NCI-H2227 treated with DMSO at 0.1 percent for 48 hours (cell line): ENCODE measurements at regions not wholly inside any gene's neighbourhood (a gene's known extent, or its start where the extent isn't known, plus 50 kb on each side); places are given as distances from the start of the nearest gene placed in this dataset.

Source experiments
- DNase-seq: peaks from one replicate; lab custom pipeline; 2025; lab: John Stamatoyannopoulos, UW

DNA sequence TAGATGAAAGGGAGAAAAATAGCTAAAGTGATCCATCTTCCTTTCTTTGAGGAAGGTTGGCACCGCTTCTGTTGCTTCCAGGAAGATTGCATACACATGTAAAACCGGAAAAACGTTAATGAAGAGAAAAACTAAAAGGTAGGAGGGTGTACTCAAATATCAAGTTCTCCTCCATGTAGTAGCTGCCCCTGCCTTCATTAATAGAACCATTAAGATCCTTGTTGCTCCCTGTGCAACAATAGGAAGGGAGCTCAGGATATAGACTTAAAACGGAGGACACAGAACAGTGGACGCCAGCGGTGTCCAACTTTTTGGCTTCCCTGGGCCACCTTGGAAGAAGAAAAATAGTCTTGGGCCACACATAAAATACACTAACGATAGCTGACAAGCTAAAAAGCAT is 118.9 kb downstream of the TMEM174 start:
- no peak for DNase-seq

DNA sequence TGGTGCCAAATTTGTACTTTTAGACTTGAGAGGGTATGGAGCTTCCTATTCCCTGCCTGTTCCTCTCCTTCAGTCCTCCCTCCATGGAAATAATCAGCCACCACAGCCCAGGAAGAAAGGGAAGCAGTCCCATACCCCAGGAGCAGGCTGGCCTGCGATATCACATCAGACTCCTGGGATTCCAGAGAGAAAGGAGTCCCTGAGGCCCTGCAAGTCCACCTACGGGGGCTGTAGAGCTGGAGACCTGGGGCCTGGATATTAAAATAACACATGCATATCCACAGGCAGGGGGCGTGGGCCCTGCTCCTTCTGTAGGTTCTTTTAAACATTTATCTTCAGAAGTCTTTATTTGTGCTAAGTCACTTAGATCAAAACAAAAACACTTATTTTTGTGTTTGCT is 117.2 kb downstream of the TMEM174 start:
- no peak for DNase-seq

DNA sequence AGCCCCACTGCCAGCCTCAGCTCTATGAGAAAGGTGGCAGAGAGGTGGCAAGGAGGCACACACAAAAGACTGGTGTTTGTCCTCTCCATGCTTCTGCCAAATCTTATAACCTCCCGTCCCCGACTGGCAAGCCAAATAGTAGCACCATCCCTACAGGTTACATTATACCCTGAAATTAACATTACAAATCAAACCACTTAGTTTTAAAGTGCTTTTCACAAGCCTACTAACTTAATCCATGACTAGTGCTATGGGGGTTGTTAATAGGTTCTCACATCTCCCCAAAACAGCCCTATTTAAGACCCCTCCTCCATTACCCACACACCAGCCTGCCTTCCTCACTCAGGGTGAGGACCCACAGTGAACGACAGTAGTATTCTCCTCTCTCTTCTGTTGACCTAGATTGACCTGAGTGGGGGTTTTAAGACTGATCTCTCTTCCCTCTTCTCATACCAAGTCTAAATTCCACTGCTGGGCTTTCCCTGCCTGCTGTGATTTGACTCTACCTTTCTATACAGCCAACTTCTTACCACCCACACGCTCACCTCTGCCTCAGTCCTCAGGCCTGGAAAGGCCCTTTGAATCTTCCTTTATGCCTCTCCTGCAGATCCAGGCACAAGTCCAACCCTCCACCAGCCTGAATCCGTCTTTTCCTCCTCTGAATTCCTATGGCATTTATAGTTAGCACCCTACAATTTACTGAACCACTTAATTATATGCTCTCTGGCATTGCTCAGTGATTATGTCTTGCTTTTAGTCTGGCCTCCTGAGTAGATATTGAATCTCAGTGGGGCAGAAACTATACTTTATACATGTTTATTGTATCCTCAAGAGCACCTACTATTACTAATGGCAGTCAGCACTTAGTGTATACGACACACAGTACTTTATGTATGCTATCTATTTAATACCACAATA is 116.1 kb downstream of the TMEM174 start:
- DNase-seq: peak; percentile 75

DNA sequence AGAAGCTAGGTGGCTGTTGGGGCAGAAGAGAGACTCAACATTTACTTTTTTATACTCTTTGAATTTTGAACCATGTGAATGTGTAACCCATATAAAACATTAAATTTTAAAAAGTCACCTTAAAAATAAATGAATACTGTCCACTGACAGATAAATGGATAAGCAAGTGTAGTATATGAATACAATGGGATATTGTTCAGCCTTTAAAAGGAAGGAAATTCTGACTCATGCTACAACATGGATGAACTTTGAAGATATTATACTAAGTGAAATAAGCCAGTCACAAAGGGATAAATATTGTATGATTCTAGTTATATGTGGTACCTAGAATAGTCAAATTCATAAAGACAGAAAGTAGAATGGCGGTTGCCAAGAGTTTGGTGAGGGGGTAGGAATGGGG is 113.9 kb downstream of the TMEM174 start:
- no peak for DNase-seq

DNA sequence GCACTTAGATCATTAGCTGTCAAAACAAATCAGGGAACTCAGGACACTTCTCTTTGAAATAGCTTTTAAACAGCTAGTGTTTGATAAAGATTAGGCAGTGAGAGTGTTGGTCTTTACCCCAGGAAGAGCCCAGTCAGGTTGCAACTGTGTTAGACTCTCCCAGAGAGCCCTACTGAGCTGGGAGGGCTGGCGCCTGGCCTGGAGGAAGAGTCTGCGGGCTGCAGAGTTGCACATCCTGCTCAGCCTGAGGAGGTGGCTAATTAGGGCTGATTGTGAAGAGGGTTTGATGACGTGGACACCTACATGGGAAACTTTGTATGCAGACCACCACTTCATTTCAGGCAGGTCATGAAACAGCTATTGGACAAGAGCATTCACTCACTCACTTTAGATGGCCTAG is 112.0 kb downstream of the TMEM174 start:
- DNase-seq: no peak

DNA sequence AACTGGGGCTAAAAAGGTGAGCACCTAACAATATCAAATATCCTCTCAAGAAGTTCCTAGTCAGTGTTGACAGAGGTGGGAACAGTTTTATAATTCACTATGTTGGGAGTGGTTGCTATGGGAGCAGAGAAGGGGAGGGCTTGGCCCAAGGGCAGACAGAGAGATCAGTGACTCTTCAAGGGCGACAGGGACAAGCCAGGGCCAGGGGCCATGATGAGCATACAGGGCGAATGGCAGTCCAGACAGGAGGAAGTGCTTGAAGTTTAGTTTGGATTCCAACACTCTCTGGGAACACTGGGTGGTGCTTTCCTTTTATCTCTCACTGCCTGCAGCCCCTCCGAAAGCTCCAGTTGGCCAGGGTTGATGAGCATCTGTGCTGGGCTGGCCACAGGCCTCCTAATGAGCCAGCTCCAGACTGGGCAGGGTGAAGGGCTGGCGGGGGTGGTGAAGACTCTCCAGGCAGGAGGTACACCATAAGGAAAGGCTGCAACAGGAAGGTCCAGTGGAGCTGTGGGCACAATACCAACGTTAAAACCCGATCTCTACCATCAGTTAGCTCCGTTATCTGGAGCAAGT is 111.3 kb downstream of the TMEM174 start:
- no peak for DNase-seq

DNA sequence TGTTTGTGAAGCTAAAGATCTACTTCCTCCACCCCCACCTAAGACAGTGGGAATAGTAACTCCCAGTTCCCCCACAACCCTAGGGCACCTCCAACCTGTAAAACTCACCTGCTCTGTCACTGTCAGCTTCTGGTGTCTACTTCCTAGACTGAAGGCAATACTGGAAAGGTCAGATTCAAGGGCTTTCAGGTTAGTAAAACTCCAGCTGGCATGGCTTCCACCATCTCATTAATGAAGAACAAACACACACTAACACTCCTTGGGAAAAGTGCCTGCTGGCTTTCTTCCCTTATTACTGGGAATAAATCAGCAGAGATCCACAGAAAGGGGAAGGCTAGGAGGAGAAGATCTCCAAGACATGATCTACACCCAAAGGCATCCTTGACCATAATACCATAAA is 109.9 kb downstream of the TMEM174 start:
- DNase-seq: no peak

DNA sequence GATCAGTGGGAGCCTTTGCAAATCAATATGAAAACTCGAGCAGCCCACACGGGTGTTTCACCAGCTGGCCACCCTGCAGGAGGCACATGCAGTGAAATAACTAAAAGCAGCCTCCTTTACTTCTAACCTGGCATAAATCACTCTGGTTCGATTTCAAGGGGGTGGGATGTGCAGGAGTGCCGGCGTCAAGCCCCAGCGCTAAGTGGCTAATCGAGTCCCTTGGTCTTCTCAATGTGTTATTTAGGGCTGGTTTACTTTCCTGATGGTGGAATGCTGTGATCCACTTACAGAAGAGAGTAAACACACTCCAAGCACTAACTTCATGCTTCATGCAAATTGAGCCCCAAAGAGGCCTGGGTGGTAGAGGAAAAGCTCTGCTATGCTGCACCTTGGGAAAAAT is 109.4 kb downstream of the TMEM174 start:
- DNase-seq: no peak

DNA sequence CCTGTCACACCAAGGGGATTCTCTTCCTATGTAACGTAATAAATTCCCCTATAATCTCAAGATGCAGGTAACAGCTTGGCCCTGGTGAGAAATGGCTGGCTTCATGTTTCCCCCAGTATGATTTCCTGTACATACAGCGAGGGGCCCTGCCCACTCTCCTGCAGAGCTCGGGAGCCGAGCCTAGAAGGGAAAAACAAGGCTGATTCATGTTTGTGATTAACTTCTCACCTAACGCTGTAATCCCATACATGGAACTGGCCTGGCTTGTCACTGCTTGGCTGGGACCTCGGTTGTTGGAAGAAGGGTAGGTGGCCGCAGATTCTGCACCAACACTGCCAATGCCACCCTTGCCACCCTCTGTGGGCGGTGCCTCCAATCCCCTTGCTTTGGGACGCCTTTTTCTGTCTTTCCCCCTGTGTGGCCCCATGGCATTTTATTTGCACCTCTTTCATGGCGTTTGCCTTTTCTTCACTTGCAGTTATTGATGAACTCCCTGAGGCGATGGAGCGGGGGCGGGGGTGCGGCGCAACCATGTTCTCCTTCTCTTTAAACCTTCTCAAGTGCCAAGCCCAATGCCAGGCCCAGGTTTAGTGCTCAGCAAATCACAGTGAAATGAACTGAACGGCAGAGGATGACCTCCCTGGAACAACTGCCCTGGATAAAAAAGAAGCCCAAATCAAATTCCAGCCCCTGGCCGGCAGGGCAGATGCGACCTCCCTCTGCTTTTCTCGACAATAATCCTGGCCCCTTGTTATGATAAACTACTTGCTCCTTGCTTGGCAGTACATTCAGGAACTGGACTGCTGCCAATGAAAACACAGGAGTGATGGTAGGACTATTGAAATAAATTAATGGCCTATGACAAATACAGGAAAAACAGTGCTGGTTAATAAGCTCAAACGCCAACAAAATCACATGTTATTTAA is 108.1 kb downstream of the TMEM174 start:
- DNase-seq: peak; percentile 62

DNA sequence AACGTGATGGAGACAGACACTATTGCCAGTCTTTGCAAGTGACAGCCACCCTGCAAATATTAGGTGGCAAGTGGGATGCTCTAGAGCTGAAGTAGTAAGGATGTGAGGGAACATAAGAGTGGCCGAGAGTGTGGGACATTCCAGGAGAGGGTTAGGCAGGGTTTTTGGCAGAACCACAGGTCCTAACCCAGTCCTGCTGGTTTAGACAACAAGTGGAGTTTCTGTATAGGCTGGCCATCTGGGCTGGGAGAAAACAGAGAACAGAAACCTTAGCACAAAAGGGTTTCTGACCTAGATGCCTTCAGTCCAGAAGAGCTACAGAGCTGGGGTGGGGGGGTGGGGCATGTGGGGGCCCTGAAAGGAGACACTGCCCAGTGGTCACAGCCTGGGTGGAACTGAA is 107.4 kb downstream of the TMEM174 start:
- DNase-seq: no peak

DNA sequence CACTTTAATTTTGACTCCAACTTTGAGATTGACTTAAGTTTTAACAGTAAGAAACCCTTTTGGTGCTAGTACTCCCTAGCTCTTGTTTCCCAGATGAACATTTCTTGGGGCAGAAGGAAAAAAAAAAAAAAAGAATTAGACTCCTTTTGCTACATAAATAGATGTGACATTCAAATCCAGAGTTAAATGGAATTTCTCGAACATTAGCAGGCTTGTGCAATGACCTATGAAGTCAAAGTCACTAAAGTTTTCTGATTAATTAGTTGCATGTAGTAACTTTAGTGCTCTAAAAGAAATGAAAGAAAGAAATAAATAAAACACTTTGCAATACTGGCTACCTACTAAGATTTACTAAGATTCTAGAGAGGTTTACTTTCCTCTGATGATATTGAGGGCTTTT is 106.8 kb downstream of the TMEM174 start:
- DNase-seq: no peak

DNA sequence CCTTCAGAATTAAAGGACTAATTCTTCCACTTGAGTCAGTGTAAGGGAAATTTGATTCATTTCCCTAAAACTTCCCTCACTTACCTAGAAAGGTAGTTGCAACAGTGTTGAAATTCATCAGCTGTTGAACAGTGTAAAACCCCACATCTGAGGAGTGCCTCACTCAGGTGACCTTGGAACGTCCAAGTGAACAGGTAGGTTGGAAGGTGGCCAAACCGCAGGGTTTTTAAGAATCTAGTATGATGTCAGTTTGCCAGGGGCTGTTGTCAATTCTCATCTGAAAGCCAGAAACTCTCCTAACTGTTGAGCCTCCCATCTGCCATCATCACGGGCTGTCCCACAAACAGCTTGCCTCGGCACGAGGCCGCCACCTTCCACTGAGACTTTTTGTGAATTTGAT is 105.7 kb downstream of the TMEM174 start:
- DNase-seq: no peak

DNA sequence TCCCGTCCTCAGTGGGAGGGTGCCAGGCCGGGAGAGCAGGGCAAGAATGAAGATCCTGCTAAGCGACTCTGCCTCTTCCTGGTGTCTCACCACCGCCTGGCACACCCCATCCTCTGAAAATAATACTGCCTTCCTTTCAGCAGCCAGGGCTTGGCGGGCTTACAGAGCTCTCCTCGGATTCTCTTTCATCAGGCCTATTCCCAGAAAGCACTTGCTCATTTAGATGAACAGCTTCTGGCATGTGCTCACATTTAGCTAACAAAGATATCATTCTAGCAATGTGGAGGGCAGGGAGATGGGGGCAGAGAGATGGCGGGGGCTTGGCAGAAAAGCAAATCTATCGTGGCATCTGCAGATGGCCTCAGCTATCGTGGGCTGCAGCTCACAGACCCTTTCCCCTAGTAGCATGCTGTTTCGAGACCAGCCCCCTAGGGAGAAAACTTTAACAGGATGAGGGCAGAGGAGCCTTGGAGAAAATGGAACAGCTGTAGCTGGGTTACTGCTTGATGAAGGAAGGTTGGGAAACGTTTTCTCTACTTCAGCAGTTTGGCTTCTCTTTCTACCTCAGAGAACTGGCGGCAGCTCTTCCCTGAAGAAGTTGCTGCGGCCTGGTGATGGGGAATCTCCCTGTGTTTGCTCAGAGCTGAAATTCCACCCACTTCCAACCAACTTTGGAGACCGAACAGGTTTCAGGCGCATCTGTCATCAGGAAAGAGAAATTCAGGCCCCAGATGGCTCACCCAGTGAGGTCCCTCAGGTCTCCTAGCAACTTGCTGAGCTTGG is 102.1 kb downstream of the TMEM174 start:
- no peak for DNase-seq

DNA sequence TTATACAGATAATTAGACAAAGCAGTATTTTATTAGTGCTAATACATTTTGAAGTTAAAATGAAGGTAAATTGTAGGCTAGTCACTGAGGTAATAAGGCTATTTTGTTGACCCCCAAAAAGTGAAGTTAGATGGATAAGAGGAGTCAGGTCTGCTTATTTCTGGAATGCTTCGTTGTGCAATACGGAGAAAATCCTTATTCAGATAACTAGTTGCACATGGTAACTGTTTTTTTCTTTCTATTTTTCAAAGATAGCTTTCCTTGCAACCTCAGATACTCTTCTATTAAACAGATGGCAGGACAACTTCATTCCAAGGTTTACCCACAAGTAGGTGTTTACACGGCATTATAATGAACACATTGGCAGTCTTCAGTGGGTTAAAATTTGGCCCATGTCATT is 101.1 kb downstream of the TMEM174 start:
- no peak for DNase-seq

DNA sequence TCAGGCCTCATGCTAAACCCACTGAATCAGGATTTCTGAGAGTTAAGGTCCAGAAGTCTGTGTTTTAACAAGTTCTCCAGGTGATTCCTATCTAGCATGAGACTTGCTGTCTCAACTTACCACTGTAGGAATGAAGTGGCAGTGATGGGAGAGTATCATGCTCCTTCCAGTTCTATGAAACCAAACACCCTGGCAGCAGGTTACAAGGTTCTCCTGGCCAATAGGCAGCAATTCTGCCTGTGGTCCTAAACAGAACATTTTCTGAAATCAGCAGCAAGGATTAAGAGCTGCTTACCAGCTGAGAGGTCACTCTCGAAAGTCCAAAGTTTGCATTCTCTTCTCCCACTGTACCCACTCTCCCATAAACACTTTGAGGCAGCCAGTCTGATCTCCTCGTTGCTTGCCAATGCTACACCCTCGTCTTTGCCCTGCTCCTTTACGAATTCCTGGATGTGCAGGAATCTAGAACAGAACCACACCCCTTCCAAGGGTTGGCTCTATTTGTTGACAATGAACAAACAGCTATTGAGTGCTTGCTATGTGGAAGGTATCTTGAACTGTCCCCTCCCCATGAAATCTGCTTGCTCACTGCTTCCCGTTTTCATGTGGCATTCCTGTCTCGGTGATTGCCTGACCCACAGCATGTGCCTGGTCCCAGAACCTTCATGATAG is 100.5 kb downstream of the TMEM174 start:
- no peak for DNase-seq

DNA sequence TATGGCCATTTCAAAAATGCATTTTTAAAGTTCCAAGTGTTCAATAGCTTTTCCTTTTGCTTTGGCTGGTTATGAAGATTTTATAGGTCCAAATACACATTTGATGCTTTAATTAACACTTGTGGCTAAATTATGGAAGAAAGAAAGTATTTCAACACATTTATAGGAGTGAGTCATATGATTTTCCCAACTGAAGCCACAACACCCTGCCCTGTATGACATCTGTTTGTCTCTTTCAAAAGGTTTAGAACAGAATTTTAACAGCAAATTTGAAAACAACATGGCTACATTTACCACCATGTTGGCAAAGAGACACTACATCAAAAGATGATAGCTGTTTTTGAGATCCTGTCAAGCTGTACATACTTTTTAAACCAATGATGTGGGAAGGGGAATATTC is 99.4 kb downstream of the TMEM174 start:
- no peak for DNase-seq

DNA sequence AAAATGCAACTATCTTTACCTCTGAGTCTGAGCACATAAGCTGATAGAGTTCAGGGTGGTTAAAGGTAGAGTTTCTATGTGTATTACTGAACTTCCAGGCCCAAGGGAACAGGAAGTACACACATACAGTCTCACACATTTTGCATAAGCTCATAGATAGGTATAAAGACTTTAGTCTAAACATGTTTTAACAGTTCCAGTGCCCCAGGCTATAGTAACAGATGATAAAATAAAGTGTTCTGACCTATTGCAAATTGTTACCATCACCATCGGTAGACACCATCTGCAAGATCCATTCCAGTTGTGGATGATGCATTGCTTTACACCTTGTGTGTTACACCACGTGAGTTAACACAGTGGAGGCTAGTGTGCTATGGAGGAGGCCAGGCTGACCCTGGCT is 95.8 kb downstream of the TMEM174 start:
- no peak for DNase-seq

DNA sequence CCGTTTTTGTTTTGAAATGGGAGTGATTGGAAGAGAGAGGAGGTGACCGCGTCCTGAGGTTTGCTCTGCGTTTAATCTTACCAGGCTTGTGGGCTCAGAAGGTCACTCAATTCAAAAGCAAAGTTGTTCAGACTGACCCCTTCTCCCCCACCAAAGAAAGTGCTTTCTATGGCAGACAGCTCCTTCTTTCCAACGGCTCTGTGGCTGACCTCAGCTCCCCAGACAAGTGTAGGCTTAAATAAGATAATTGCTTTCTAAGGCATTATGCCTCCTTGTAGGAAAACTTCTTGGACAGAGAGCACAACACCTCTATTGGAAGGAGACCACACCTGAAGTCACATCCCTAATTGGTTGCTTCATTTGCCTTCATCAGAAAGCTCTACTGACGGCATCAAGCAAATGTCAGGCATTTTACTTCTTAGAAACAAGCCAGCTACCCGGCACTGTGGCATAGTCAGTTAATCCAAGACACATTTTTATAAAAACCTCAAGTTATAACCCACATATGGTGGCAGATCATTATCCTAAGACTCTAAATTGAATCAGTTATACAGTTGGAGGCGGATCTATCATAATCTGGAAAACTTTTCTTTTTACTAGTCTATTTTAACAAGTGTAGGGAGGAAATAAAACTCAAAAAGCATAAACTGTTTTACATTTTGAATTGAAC is 94.9 kb downstream of the TMEM174 start:
- no peak for DNase-seq

DNA sequence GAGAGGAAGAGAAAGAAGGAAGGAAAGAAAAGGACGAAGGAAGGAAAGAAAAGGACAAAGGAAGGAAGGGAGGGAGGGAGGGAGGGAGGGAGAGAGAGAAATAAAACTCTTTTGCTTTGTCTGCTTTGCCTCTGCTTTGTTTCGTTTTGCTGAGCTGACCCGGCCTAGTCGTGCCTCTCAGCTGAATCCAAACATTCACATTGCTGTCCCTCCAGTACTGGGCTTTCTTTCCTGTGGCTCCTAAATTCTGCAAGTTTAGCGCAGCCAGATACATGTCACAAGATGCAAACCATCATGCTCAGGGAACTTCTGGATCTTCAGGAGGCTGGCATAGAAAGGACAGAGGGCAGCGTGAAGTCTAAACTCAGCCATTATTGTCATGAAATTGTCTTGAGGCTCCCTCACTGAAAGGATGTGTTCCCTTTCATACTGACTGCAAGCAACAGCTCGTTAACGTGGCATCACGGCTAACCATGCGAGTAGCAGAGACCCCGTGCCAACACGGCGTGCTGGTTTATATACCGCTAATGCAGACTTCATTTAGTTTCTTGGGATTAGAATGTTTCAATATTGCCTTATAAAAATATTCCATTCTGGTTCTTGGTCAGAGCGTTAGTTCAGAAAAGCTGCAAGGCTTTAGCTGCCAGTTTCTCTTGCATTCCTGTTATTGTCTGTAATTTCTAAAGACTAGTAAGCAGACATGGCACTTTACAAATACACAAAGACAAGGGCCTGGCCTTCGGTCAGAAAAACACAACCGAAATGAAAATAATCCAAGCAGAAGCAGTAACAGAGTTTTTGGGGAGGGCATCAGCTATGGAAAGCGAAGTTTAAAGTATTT is 94.2 kb downstream of the TMEM174 start:
- no peak for DNase-seq
